ENCODE measurements at regions not wholly inside any gene's neighbourhood (a gene's known extent, or its start where the extent isn't known, plus 50 kb on each side); places are given as distances from the start of the nearest gene placed in this dataset.

DNA sequence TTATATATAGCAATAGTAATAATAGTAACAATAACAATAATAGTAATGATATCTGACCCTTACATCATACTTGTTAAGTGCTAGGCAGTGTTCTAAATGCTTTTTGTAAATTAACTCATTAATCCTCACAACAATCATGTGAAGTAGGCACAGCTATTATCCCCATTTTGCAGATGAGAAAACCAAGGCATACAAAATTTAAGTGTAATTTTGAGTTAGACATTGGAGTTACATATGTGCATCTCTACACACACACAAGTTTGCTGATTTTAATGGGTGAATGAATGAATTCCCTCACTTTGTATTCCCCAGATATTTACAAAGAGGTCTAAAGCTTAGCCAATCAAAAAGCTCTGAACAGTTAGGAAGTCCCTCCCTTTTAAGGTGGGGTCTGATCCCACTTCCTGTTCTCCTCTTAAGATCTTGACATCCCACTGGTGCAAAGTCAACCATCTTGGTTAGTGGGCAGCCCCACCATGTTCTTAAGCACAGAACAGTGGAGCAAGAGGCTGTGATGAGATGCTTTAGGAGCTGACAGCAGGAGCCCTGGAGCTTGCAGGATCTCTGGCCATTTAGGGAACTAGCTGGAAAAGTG, 85.3 kb upstream of the FOXP4 start:
- TF ChIP-seq POLR2A (IDR thresholded peaks at IDR 0.05) = no peak
- TF ChIP-seq, protein P1, sequence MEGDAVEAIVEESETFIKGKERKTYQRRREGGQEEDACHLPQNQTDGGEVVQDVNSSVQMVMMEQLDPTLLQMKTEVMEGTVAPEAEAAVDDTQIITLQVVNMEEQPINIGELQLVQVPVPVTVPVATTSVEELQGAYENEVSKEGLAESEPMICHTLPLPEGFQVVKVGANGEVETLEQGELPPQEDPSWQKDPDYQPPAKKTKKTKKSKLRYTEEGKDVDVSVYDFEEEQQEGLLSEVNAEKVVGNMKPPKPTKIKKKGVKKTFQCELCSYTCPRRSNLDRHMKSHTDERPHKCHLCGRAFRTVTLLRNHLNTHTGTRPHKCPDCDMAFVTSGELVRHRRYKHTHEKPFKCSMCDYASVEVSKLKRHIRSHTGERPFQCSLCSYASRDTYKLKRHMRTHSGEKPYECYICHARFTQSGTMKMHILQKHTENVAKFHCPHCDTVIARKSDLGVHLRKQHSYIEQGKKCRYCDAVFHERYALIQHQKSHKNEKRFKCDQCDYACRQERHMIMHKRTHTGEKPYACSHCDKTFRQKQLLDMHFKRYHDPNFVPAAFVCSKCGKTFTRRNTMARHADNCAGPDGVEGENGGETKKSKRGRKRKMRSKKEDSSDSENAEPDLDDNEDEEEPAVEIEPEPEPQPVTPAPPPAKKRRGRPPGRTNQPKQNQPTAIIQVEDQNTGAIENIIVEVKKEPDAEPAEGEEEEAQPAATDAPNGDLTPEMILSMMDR (IDR thresholded peaks at IDR 0.05 in 8 of 11, conservative IDR thresholded peaks at IDR 0.05 in 3 of 11) = no peak

All from spleen (tissue), 7 donors.